Muscle of back (tissue), 3 donors: ENCODE measurements at regions not wholly inside any gene's neighbourhood (a gene's known extent, or its start where the extent isn't known, plus 50 kb on each side); places are given as distances from the start of the nearest gene placed in this dataset.

Experiments
- DNase-seq, 3 donors: peaks; one replicate each; pipeline versions ENCODE4 v3.0.0 to v3.0.0-alpha.2; 2013

DNA sequence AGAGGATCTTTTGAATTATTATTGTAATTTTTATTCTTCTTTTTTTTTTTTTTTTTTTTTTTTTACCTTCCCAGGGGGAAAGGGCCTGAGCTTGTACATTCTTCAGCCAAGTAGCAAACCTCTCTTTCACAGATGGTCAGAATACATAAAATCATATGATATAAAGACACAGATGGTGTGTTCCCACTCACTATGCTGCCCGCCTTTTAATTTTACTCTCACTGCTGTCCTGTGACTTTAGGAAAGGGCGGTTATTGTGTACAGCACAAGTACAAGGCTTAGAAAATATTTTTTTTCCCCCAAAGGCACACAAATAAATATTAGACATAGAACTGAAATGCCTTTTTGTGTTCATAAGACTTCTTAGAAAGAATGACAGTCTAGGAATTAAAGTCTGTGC, 213.6 kb downstream of the RPS24 start:
- no peak for DNase-seq

DNA sequence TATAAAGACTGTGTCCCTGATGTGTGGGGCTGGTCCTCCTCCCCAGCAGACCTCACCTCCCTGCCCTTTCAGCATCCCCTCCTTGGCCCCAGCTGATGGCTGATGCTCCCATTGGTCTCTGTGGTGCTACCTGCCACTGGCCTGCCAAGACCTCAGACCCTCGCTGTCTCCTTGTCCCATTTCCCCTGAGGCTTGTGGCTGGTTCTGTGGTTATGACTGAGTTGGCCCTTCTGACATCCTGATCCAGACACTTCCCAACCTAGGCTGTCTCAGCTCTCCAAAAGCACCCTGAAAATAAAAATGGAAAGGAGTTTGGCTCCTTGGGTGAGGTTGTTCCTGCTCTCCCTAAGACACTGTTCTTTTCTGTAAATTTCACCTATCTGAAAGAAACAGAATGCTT, 214.2 kb downstream of the RPS24 start:
- no peak for DNase-seq

DNA sequence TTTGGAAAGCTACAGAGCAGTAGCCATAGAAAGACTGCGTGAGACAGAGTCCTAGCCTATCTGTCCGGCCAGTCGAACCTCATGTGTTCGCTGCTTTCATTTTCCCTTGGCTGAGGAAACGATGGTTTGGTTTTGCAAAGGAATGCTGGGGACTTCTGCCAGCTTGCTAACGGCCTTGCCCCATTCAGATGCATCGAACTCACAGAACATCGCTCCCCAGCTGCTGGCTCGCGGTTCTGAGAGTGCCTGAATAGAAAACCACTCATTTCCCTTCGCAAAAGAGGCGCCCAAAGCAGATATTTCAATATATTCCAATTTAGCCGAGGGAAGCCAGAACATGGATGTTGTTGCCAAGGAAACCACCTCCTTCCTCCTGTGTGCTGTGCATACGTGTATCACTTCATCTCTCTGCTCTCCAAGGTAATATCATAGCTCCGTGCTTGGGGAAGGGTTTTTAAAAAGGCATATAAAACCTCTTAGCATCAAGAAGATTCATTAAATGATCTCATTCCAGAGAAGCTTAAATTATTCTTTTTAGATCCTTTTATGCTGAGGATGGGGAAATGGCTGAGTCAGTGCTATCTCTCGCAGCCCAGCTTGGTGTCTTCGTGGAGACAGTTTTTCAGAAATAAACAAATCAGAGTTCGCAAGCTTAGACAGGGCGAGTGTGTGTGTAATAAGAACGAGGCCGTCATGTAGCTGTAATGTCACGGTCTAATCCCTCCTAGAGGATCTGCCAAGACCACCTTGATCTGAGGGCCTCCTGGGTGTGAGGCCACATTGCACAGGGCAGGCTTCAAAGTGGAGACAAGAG, 215.2 kb downstream of the RPS24 start:
- peak in 2 of 3 donors; percentile 34 to 53 for DNase-seq

DNA sequence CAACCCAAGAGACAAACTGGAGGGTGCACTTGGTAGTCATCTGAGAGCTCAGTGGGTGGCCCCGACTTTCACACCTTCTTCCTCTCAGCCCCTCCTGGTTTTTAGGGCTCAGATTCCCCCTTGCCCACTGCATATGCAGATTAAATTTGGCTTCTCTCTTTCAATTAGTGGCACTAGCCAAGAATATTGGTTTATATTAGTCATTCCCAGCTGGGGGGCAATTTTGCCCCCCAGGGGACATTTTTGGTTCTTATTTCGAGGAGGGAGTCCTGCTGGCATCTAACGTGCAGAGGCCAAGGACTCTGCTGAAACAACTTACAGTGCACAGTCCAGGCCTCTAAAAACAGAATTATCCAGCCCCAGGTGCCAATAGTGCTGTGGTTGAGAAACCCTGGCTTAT, 216.0 kb downstream of the RPS24 start:
- DNase-seq = no peak

DNA sequence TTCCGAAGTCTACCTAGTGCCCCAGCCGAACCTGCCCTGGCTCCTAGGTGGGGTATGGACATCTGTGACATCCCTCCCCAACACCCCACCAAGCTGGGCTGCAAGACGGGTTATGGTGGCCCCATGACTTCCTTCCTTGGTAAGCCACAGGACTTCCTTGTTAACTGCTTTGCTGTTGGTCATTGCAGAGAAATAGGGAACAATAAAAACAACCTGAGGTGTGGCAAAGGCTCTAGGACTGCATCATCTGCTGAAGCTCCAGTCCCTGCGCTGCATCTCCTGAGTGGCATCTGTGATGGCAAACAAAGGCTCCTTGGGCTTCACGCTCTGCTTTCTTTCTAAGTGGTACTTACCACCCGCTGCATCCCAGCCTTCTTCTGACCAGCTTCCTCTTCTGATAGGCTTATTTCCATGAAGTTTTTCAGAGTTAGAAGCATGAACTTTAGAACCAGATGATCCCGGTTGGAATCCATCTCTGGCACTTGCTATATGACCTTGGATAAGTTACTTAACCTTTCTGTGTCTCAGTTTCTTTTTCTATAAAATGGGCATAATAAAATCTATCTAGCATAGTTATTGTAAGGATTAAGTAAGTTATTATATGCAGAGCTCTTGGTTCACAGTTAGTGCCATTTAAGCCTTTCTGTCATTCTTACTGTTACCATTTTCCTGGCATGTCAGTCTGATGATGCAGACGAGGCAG, 216.8 kb downstream of the RPS24 start:
- DNase-seq = peak in 1 of 3 donors; percentile 11

DNA sequence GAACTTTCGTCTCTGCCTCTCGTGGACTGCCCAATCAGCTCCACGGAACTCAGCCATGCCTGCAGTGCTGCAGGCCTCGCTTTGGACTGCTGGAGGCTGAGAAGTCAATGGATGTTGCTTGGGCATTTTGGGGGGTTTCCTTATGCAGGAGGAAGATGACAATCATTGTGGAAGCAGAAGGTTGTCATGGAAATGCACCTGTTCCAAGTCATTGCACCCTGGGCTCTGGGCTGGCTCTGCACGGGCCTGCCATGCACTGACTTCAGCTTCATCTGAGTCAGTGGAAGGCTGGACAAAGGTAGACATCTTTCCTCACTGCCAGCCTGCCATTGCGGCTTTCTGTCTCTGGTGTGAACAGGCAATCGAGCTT, 217.3 kb downstream of the RPS24 start:
- DNase-seq = no peak

DNA sequence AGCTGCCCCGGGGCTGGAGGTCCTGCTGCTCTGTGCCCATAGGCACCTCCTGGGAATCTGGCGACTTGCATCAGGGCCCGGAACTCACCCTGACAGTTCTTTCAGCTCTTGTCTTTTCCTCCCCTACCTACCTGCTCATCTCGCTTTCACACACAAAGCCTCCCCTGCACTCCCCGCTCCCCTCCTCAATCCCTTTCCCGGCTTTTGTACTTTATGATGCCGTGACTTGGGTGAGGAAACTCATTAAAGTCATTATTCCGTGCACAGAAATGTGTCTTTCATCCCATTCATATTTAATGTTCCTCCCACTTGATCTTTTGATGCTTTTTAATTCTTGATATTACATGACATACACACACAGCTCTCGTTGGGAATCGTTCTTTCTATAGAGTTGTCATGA, 218.6 kb downstream of the RPS24 start:
- no peak for DNase-seq

DNA sequence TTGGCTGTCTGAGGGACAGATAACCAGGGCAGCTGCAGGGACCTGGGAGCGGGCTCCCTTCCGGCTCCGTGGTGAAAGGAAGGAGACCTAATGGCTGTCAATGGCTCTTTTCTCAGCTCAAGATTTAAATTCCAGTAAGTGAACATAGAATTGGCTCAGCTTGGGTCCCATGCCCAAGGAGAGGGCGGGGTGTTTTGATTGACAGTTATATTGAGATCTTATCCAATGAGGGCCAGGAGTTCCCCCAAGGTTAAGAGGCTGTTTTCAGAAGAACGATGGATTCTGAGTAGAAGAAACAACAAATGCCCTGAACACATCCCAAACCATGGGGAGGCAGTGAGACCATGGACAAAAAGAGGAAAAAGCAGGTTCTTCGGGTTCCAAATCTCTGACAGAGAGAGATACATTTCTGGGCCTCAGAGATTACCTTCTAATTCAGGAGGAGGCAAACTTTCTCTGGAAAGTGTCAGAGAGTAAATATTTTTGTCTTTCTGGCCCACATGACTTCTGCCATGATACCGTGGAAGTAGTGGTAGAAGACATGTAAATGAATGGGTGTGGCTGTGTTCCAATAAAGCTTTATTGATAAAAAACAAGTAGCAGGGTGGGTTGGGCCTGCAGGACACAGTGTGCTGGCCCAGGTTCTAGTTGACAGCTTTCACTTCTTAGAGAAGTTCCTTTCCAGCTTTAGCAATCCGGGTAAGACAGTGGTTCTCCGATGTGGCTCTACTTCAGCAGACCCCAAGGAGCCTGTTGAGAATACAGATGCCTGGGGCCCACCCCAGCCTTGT, 219.6 kb downstream of the RPS24 start:
- DNase-seq = no peak

DNA sequence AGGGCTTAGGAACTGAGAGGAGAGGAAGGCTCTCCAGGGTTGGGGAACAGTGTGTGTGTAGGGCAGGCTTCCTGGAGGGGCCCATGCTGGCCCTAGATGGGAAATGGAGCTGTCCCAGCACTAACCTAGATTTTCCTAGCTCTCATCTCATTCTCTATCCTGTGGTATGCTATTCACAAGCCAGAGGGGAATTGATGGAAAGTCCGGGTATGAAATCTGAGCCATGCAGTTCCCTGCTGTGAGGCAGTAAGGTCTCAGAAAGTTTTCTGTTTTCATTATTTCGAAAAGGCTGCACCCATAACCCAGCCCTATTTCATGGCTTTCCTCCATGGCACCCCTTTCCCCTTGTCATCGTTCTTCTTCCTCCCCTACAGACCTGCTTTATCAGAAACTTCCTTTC, 220.3 kb downstream of the RPS24 start:
- DNase-seq = no peak

DNA sequence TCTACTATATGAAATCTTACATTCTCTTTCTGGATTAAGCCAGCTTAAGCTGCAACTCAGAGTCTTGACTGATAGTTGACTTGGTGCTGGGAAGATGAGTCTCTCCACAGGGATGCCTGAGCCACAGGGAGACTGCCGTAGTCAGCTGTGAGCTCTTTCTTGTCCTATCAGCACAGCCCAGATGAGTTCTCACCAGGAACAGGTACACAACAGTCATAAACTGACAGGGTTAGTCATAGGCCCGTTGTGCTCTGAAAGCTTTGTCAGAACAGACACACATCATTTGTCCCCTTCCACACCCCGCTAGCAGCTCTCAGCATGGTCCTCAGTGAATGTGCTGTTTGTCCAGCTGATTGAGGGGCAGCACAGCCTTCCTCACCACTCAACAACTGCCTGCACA, 221.6 kb downstream of the RPS24 start:
- DNase-seq = no peak

DNA sequence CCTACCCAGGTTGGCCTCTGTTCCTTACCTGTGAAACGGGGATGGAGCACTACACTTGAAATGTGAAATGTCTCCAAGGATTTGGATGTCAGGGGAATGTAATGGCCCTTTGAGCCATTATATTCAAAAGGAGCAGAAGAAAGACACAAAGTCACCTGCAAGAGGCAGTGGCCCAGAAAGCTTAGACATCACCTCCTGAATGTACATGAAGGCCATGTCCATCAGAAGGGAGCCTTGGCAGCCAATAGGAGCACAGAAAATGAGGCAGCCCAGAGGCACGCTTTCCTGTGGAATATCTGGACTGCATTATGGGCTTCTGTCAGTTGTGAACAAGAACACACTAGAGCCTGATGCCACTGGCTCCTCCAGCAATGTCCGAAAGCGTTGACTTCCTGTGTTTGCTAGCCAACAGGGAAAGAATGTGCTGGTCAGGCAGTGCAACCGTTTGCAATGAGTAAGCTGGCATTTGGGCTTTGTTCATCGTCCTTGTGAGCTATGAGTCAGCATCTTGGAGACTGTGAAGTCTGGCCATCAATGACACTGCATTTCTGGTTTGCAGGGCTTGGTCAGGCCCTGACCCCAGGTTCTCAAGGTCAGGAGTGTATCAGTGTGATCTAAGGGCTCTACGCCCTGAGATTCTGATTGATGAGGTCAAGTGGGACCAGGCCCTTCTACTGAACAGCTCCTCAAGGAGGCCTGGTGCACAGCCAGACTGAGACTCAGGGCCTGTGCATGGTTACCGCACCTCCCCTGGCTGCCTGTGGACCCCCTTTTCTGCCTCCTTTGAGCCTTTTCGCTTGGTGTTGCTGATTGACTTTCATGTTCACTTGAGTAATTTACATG, 222.4 kb downstream of the RPS24 start:
- DNase-seq = peak in 2 of 3 donors; percentile 34 to 91

DNA sequence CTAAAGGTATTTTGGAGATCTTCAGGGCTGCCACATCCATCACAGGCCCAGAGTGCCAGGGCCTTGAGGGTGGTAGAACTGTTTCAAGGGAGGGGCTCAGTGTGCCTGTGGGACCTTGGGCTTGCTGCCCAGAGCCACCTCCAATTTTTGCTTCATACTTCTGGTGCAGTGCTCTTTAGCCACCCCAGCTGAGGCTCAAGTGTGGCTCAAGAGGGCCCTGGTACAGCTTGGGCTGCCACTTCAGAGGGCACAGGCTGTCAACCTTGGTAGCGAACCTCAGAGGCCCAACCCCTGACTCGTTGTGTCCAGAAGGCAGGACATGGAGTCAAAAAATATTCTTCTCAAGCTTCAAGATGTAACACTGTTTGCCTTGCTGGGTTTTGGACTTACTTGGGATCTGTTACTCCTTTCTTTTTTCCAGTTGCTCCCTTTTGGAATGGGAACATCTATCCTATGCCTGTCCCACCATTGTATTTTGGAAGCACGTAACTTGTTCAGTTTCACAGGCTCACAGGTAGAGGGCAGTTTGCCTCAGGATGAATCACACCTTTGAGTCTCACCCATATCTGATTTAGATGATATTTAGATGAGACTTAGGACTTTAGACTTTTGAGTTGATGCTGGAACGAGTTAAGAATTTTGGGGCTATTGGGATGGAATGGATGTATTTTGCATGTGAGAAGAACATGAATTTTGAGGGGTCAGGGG, 224.8 kb downstream of the RPS24 start:
- DNase-seq = no peak

DNA sequence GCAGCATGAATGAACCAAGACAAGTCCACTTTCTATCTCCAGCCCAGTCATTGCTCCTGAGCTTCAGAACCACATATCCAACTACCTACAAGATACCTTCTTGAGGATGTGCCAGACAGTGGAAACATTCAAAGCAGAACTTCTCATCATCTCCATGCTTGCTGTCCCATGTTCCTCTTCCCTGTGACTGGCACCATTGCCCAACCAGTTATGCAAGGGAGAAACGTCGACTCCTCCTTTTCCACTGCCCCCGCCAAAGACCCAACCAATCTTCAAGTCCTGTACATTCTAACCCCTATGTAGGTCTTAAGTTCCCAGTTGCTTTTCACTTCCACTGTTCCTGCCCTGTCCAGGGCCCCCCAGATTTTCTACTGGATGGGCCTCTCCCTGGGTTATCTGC, 225.7 kb downstream of the RPS24 start:
- DNase-seq = no peak

DNA sequence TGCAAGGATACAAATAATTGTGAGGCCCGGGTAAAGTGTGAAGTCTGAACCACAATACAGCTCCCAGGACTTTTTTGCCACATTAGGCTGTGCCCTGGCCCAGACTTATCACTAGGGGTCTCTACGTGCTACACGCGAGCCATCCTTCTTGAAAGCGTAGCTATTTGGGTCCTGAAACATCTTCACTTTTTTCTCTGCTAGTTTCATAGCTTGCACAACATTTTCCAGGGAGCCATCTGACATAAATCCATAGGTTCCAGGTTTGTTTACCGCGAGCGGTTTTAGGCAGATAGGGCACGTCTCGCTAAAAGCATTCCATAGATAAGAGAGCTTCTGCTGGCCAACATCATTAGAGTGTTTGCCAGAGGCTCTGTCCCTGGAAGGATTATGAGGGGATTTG, 226.5 kb downstream of the RPS24 start:
- no peak for DNase-seq

DNA sequence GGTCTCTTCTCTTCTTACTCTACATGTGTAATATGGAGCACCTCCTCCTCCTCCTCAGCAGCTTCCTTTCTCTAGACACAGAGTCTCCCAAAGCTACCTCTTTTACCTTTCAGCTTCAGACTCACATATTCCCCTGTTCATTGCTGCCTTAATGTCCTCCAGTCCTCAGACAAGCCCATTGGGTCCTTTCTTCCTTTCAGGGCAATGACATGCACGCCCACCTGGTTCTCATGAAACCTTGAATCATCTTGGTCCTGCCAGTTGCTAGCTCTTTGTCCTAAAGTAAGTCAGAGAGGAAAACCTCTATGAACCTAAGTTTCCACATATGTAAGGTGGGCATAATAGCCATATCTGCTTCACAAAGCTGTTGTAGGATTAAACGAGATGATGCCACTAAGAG, 227.0 kb downstream of the RPS24 start:
- DNase-seq = no peak

DNA sequence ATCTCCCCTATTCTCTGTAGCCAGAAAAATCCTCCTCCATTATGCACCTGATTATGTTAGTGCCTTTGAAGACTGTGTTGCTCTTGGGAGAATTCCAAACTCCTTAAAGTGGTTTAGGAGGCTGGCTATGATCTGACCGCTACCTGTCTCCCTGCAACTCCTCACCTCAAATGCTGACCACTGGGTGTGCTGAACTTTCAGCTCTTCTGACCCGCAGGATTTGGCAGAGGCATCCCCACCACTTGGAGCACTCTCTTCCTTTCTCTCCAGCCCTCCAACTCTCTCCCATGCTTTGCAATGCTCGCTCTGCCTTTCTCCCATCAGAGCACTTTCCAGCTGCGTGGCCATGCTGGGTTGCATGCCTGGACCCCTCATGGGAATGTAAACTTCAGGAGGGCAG, 227.6 kb downstream of the RPS24 start:
- DNase-seq = no peak

DNA sequence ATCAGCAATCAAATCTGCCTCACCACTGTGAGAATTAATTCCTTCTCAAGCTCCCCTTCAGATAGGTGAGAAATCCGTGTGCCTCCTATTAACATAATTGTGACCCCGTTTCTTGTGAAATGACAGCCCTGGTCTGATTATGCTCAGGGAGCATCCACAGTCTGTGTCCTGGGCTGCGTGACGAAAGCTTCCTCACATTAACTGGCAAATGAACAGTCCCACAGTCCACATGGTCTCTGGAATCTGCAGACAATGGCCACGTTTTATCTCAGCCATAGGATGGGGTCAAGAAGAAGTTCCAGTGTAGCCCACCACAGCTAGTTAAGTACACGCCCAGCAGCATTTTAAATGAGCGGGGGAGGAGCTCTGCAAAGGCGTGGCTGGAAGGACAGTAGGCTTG, 229.2 kb downstream of the RPS24 start:
- no peak for DNase-seq

DNA sequence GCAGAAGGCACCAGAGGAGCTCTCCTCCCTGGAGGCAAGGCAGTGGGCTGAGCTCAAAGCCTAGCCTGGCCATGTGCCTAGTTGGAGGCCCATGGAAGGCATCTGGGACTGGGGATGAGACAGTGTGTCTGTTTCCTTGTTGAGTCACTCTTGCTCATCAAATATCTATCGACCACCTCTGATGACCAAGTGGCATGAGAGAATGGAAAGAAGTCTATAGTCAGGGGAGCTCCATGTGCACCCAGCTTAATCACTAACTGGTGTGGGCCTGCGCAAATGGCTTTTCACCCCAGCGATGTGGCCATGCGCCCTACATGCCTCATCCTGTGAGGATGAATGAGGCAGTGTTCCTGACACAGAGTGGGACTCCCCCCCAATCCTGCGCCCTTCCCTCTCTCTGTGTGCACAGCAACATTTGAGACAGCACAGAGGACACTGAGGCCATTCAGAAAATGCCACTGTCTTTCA, 229.9 kb downstream of the RPS24 start:
- peak in 1 of 3 donors; percentile 93 for DNase-seq

DNA sequence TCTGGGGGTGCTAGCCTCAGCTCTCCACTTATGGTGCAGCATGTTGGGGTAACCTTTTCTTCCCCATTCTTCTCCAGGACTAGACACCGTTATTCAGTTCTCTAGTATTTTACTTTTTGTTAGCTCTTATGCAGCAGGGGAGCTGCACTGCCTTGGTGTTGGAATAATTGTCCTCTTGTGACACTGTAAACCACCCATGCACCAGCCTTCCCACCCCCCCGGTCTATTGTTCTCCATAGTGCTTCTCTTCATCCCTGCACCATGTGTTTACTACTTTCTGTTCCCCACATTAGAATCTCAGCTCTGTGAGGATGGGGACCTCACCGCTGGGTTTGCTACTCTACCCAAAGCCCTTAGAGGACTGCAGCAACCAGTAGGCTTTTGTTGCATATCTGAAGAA, 230.7 kb downstream of the RPS24 start:
- no peak for DNase-seq

DNA sequence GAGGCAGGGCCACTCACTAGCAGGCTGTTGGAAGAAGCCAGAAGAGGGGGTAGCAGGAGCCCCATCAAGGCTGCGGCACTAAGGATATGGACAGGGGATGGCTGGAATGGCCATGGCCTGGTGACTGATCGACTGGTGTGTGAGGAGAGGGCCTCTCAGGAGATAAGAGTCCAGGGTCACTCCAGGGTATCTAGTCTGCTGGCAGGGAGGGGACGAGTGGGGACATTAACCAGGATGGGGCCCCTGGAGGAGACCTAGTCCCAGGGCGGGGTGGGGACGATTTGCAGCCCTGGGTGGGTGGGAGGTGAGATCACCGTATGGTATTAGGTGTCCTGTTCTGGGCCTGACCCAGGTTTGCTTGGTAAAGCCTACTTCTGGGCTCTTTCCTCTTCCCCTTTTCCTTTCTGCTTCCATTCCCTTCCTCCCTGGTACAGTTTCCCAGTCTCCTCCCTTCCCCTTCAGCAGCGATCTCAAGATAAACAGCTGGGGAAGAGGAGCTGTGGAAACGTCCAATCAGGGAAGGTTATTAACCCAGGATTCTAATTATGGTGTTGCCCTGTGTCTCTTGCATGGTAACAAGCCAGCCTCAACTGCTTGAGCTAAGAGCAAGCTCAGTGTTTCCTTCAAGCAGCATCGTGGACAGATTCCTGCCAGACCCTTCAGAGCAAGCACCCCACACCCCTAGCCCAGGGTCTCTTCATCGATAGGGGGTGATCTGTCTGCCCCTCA, 233.2 kb downstream of the RPS24 start:
- peak in 2 of 3 donors; percentile 26 to 51 for DNase-seq
